K562 (cell line): ENCODE measurements at regions not wholly inside any gene's neighbourhood (a gene's known extent, or its start where the extent isn't known, plus 50 kb on each side); places are given as distances from the start of the nearest gene placed in this dataset.

Source experiments
- ATAC-seq: fragments of 200-7000 bp; cut with Tn5 transposase; 3 replicates; pipeline ENCODE4 v1.9.1; 2020; ENCODE audit warnings: moderate library complexity
- BruUV-seq: library from RNA; stranded (reverse); fragments of 400-500 nt; replicated peaks from 2 replicates; lab custom pipeline; 2021; lab: Mats Ljungman, UMichigan
- CTCF ChIA-PET: fragments of 300-600 bp; formaldehyde crosslinking; extraction: SDS; loops from one replicate; lab custom pipeline; 2021; ENCODE audit warnings: low intra/inter-chr PET ratio; lab: Yijun Ruan, JAX
- POLR2A ChIA-PET: fragments of 300-600, 350-650 bp; sonication (Branson Sonifier 250); formaldehyde crosslinking; extraction: SDS; loops from one replicate; lab custom pipeline; 2021; ENCODE audit warnings: antibody characterized with exemption, inconsistent platforms; lab: Yijun Ruan, JAX
- DNase-seq, 4 experiments: peaks; one replicate each; pipeline versions ENCODE4 v3.0.0 to v3.0.0-alpha.2; 2011 to 2018; ENCODE audit warnings: low spot score in 3 of 4, mixed read lengths in 3 of 4; ENCODE audit errors: extremely low read depth in 1 of 4
- FAIRE-seq: peaks from 2 replicates; lab custom pipeline; 2011; peaks lifted over from hg19 to GRCh38; lab: Jason Lieb, UNC
- H2AFZ ChIP-seq: 2 replicates; pipeline ENCODE4 v1.6.0; 2011; ENCODE audit warnings: low read depth, low read length, control low read depth, inconsistent platforms
- H3K27ac ChIP-seq: fragments of 200-600 bp; 3 replicates; pipeline ENCODE4 v1.8.0; 2011; ENCODE audit warnings: low read depth, mild to moderate bottlenecking, control low read depth, inconsistent platforms, low read length, moderate library complexity, mixed read lengths; ENCODE audit errors: extremely low read depth
- H3K27me3 ChIP-seq, 2 experiments: fragments of 300-600 bp in 1 of 2; 2 replicates in 1 of 2; 3 replicates in 1 of 2; pipeline versions ENCODE4 v1.6.0 to v1.8.0; 2011; ENCODE audit warnings: inconsistent platforms in 2 of 2, low read length in 2 of 2, mild to moderate bottlenecking in 1 of 2, mixed read lengths in 1 of 2, moderate library complexity in 1 of 2; ENCODE audit not compliant: control insufficient read depth in 2 of 2, insufficient read depth in 2 of 2
- H3K36me3 ChIP-seq: fragments of 300-600 bp; 3 replicates; pipeline ENCODE4 v1.8.0; 2011; ENCODE audit warnings: mild to moderate bottlenecking, low read length, inconsistent platforms; ENCODE audit not compliant: control insufficient read depth, insufficient read depth
- H3K4me1 ChIP-seq, 2 experiments: fragments of 200-600 bp in 1 of 2; replicated peaks in 1 of 2; 2 replicates in 1 of 2; 3 replicates in 1 of 2; pipeline versions ENCODE4 v1.5.1 to v1.8.0; 2011; ENCODE audit warnings: inconsistent platforms in 2 of 2, low read length in 2 of 2, mild to moderate bottlenecking in 1 of 2, mixed read lengths in 1 of 2, moderate library complexity in 1 of 2; ENCODE audit not compliant: control insufficient read depth in 2 of 2, insufficient read depth in 2 of 2
- H3K4me2 ChIP-seq: 2 replicates; pipeline ENCODE4 v1.6.1; 2011; ENCODE audit warnings: low read length, control low read depth, inconsistent platforms, mixed read lengths; ENCODE audit not compliant: insufficient read depth
- H3K4me3 ChIP-seq: fragments of 200-600 bp; sonication (generic), shearing (Covaris generic); 2 replicates; pipeline ENCODE4 v1.5.1; 2016; ENCODE audit warnings: control low read depth, inconsistent platforms
- H3K79me2 ChIP-seq: fragments of 200-600 bp; 3 replicates; pipeline ENCODE4 v1.8.0; 2011; ENCODE audit warnings: low read length, inconsistent platforms; ENCODE audit not compliant: control insufficient read depth, insufficient read depth
- H3K9ac ChIP-seq, 2 experiments: 2 replicates each; pipeline versions ENCODE4 v1.6.0 to v1.6.1; 2011; ENCODE audit warnings: low read depth in 2 of 2, low read length in 2 of 2, control low read depth in 1 of 2, inconsistent platforms in 1 of 2, mild to moderate bottlenecking in 1 of 2, mixed read lengths in 1 of 2; ENCODE audit not compliant: insufficient read depth in 1 of 2
- H3K9me1 ChIP-seq: one replicate; pipeline ENCODE4 v1.6.0; 2011; ENCODE audit warnings: inconsistent platforms, mild to moderate bottlenecking, low read length, moderate library complexity; ENCODE audit not compliant: control insufficient read depth, insufficient read depth
- H3K9me3 ChIP-seq: replicated peaks from 2 replicates; pipeline ENCODE4 v1.5.1; 2011; ENCODE audit warnings: low read depth, low read length, inconsistent platforms; ENCODE audit not compliant: control insufficient read depth, insufficient read depth
- H4K20me1 ChIP-seq: replicated peaks from 2 replicates; pipeline ENCODE4 v1.6.1; 2011; ENCODE audit warnings: low read length, inconsistent platforms, mixed read lengths; ENCODE audit not compliant: control insufficient read depth, insufficient read depth
- GTF2E2 ChIP-seq: fragments of 200-800 bp; sonication (Bioruptor generic); IDR thresholded peaks from 2 replicates; pipeline ENCODE4 v1.6.1; 2016; ENCODE audit warnings: missing genetic modification characterization, missing compliant biosample characterization
- KLF13 ChIP-seq: fragments of 450-650 bp; IDR thresholded peaks from 2 replicates; pipeline ENCODE4 v1.6.1; 2016; ENCODE audit warnings: missing genetic modification characterization, low read depth, mild to moderate bottlenecking, missing compliant biosample characterization, moderate library complexity, borderline replicate concordance
- LARP7 ChIP-seq: fragments of 450-650 bp; IDR thresholded peaks from 2 replicates; pipeline ENCODE4 v1.6.1; 2016
- LCOR ChIP-seq: sonication (generic); formaldehyde crosslinking; IDR thresholded peaks from 2 replicates; pipeline ENCODE4 v1.8.0; 2022; ENCODE audit warnings: mild to moderate bottlenecking, missing genetic modification reagents
- NELFE ChIP-seq: IDR thresholded peaks from 2 replicates; pipeline ENCODE4 v1.6.1; 2011; ENCODE audit warnings: mild to moderate bottlenecking; ENCODE audit not compliant: insufficient read depth, insufficient read length
- TRIM28 ChIP-seq: fragments of 450-650 bp; IDR thresholded peaks from 2 replicates; pipeline ENCODE4 v1.6.1; 2017
- WGBS: fragments of 100-300 bp; shearing (Covaris generic); methylation state at CpG from one replicate; pipeline ENCODE4 v1.1.6; 2016; ENCODE audit warnings: low coverage, mixed read lengths; ENCODE audit not compliant: insufficient coverage; ENCODE audit errors: missing lambda C conversion rate; 5-methylcytosine and 5-hydroxymethylcytosine counted together
- in situ Hi-C: fragments of 300-500 bp; cut with MboI; formaldehyde crosslinking; loops from 4 replicates; pipeline ENCODE4 v1.15.0; 2018; ENCODE audit warnings: inconsistent platforms, mixed read lengths
- intact Hi-C: fragments of 100-400 bp; cut with micrococcal nuclease; formaldehyde crosslinking; loops from 2 replicates; pipeline ENCODE4 v1.14.2; 2022
- TF ChIP-seq, protein P1 (sequence below): sonication (generic); formaldehyde crosslinking; IDR thresholded peaks from 2 replicates; pipeline ENCODE4 v1.8.1; 2023; ENCODE audit warnings: missing genetic modification reagents, mild to moderate bottlenecking, borderline replicate concordance
- TF ChIP-seq, protein P2 (sequence below): fragments of 250-450 bp; sonication (Bioruptor Pico); IDR thresholded peaks from 2 replicates; pipeline ENCODE4 v1.5.0; 2021; ENCODE audit warnings: mild to moderate bottlenecking, moderate library complexity
- TF ChIP-seq, protein P3 (sequence below): sonication (generic); formaldehyde crosslinking; IDR thresholded peaks from 2 replicates; pipeline ENCODE4 v1.8.0; 2022; ENCODE audit warnings: mild to moderate bottlenecking, low read depth, missing genetic modification reagents
- TF ChIP-seq, protein P4 (sequence below): fragments of 450-650 bp; formaldehyde crosslinking; IDR thresholded peaks from 2 replicates; pipeline ENCODE4 v1.4.0; 2022; ENCODE audit warnings: missing genetic modification characterization

DNA sequence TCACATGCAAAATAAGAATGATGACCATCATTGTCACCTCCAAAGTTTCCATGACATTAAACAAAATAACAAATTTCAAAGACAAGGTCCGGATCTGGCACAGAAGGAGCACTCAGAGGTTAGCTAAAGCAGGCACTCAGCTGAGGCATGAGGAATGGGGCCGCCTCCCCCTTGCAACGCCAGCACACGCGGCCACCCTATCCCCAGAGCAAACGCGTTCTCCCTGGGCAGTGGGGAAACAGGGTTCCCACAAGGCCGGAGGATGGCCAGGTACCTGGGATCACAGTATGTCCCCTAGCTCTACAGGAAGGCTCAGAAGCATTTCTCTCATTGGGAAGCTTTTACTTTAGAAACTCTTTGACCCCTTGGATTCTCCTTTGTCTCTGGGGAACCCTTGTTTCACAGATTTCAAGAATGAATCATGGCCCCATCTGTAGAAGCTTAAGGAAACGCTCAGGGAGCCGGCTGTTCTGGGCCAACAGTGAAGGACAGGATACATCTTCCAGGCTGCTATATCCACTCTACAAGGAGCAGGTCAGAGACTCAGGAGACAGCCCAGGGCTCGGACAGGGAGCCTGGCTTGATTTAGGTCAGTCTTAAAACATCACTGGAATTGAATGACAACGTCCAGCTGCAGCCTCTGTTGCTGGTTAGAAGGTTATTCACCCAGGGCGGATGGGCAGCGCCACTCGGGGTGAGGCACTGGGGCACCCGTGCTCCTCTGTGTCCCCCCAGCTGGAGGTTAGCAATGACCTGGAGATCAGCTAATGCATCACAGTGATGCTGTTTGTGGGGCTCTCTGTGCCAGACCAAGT lies 496.4 kb downstream of the NPHP4 start:
- no peak for ATAC-seq
- no peaks in the 10 kb centered on the region for H3K79me2 ChIP-seq
- H3K27ac ChIP-seq, result no peak overlapping the region
- WGBS, result 0% methylated on average over 16 of the region's 16 CpGs
- CTCF ChIA-PET, result no interaction called here
- no peak overlapping the region for H2AFZ ChIP-seq
- H3K9me1 ChIP-seq, result no peaks in the 10 kb centered on the region
- H3K36me3 ChIP-seq, result no peaks in the 10 kb centered on the region
- no peak overlapping the region for H3K9ac ChIP-seq
- H3K27me3 ChIP-seq, result peaks cover 16 to 30% of the 10 kb centered on the region in 2 experiments; a peak in 3 of 5 replicates
- intact Hi-C loops, result no loop called here
- no peak overlapping the region for H3K4me3 ChIP-seq
- DNase-seq, result no peak
- in situ Hi-C loops, result no loop called here
- 0 out of 2 replicates have a peak, but pooled peaks cover 3% of the 10 kb centered on the region for H3K9me3 ChIP-seq
- H3K4me1 ChIP-seq, result no peaks in the 10 kb centered on the region
- no TSS peak for BruUV-seq
- 0 out of 2 replicates have a peak, but pooled peaks cover 3% of the 10 kb centered on the region for H4K20me1 ChIP-seq
- POLR2A ChIA-PET, result no interaction called here
- no peak overlapping the region for H3K4me2 ChIP-seq
- FAIRE-seq, result no peak
- TF ChIP-seq, protein P1, sequence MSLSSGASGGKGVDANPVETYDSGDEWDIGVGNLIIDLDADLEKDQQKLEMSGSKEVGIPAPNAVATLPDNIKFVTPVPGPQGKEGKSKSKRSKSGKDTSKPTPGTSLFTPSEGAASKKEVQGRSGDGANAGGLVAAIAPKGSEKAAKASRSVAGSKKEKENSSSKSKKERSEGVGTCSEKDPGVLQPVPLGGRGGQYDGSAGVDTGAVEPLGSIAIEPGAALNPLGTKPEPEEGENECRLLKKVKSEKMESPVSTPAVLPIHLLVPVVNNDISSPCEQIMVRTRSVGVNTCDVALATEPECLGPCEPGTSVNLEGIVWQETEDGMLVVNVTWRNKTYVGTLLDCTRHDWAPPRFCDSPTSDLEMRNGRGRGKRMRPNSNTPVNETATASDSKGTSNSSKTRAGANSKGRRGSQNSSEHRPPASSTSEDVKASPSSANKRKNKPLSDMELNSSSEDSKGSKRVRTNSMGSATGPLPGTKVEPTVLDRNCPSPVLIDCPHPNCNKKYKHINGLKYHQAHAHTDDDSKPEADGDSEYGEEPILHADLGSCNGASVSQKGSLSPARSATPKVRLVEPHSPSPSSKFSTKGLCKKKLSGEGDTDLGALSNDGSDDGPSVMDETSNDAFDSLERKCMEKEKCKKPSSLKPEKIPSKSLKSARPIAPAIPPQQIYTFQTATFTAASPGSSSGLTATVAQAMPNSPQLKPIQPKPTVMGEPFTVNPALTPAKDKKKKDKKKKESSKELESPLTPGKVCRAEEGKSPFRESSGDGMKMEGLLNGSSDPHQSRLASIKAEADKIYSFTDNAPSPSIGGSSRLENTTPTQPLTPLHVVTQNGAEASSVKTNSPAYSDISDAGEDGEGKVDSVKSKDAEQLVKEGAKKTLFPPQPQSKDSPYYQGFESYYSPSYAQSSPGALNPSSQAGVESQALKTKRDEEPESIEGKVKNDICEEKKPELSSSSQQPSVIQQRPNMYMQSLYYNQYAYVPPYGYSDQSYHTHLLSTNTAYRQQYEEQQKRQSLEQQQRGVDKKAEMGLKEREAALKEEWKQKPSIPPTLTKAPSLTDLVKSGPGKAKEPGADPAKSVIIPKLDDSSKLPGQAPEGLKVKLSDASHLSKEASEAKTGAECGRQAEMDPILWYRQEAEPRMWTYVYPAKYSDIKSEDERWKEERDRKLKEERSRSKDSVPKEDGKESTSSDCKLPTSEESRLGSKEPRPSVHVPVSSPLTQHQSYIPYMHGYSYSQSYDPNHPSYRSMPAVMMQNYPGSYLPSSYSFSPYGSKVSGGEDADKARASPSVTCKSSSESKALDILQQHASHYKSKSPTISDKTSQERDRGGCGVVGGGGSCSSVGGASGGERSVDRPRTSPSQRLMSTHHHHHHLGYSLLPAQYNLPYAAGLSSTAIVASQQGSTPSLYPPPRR (CRISPR knock-in tag), result no peak
- no peak for TF ChIP-seq LARP7
- TF ChIP-seq TRIM28, result no peak
- TF ChIP-seq, protein P2, sequence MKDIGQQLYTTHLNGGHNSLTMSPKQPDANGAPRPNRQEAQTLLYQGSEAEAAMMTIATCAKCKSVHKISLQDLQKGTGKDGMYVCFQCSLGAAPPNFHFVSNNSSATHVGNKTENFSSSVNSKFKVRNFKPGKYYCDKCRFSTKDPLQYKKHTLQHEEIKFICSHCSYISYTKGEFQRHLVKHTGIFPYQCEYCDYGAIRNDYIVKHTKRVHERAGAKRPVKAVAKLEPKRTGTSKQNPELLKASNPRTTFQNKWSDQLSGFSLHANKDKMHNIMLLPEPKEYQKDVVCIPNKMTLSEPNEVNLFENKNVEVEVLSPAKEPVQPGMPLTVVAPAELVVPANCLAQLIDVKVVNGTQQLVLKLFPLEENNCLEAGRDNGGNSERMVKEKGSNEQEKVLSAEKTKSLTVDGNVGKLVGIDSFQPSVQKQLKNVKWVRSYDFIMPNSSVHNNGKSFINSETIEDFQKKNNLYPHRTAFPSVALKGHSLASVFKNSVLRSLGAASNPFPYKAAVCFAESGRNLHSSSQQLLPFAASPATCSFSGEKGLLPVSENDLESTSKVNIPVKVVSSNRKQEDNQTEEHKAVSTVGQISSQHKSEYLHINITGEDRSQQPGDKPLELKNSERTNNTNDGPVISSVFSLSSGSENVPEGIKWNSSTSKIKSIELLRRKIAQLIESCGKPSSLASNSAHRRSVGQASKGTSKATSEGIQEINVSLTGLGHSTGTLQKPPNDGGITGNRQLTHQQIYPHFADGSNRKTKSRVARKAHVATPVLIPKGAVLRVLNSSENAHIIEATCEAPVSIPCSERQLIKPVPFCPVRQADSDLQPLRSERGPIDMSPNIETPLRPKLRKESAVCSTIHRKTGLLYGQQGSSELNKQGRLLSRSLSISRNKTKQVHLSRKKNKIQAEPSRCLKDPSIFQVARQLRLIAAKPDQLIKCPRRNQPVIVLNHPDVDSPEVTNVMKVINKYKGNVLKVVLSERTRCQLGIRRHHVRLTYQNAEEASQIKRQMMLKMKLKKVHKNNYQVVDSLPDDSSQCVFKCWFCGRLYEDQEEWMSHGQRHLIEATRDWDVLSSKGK, result no peak
- TF ChIP-seq LCOR (CRISPR knock-in tag), result no peak
- TF ChIP-seq, protein P3, sequence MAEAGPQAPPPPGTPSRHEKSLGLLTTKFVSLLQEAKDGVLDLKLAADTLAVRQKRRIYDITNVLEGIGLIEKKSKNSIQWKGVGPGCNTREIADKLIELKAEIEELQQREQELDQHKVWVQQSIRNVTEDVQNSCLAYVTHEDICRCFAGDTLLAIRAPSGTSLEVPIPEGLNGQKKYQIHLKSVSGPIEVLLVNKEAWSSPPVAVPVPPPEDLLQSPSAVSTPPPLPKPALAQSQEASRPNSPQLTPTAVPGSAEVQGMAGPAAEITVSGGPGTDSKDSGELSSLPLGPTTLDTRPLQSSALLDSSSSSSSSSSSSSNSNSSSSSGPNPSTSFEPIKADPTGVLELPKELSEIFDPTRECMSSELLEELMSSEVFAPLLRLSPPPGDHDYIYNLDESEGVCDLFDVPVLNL (CRISPR knock-in tag), result no peak
- no peak for TF ChIP-seq NELFE
- TF ChIP-seq, protein P4, sequence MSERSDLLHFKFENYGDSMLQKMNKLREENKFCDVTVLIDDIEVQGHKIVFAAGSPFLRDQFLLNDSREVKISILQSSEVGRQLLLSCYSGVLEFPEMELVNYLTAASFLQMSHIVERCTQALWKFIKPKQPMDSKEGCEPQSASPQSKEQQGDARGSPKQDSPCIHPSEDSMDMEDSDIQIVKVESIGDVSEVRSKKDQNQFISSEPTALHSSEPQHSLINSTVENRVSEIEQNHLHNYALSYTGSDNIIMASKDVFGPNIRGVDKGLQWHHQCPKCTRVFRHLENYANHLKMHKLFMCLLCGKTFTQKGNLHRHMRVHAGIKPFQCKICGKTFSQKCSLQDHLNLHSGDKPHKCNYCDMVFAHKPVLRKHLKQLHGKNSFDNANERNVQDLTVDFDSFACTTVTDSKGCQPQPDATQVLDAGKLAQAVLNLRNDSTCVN (CRISPR knock-in tag), result no peak
- TF ChIP-seq KLF13 (tag), result no peak
- TF ChIP-seq GTF2E2 (tag), result no peak
